ENCODE measurements at regions not wholly inside any gene's neighbourhood (a gene's known extent, or its start where the extent isn't known, plus 50 kb on each side); places are given as distances from the start of the nearest gene placed in this dataset.

DNA sequence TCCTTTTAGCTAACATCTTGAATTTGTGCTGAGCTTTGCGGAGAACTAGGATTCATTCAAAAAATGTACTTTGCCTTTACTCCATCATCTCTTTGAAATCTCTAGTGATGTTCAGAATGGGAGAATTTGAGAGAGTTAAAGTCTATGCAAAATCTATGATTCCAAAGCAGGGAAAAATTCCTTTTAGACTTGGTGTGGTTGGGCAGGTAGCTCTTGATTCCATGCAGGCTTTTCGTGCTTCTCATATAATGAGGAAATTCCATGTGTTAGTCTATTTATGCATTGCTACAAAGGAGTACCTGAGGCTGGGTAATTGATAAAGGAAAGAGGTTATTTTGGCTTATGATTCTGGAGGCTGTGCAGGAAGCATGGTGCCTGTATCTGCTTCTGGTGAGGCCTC is 258.9 kb upstream of the EPHA4 start:
- WGBS (ENCODE audit: insufficient coverage, low coverage, missing lambda C conversion rate): 0% methylated on average over 2 of the region's 2 CpGs
- no peaks in the 10 kb centered on the region for H3K79me2 ChIP-seq (ENCODE audit: control insufficient read depth, insufficient read depth, low read length)
- H3K4me2 ChIP-seq (ENCODE audit: insufficient read depth, low read length): no peak overlapping the region
- intact Hi-C loops (cut with micrococcal nuclease): no loop called here
- H4K20me1 ChIP-seq (replicated peaks; ENCODE audit: control insufficient read depth, insufficient read depth, low read length): no peaks in the 10 kb centered on the region
- ATAC-seq: no peak
- ChIA-PET CTCF (ENCODE audit: low intra/inter-chr PET ratio) (no interaction called here), POLR2A (no interaction called here)
- H3K4me3 ChIP-seq: no peak overlapping the region
- no peaks in the 10 kb centered on the region for H3K4me1 ChIP-seq (replicated peaks in 1 of 2; ENCODE audit: control insufficient read depth in 2 of 2, insufficient read depth in 2 of 2, low read length in 2 of 2)
- DNase-seq (ENCODE audit: extremely low read depth in 1 of 4, low spot score in 3 of 4): no peak
- no peak for FAIRE-seq
- no peak overlapping the region for H3K27ac ChIP-seq (ENCODE audit: extremely low read depth, low read depth, low read length)
- no TSS peak for BruUV-seq (replicated peaks)
- no peak overlapping the region for H3K9ac ChIP-seq (ENCODE audit: insufficient read depth in 1 of 2, low read depth in 2 of 2, low read length in 2 of 2)
- no peak overlapping the region for H2AFZ ChIP-seq (ENCODE audit: low read depth, low read length)
- no peaks in the 10 kb centered on the region for H3K27me3 ChIP-seq (ENCODE audit: control insufficient read depth in 2 of 2, insufficient read depth in 2 of 2, low read length in 2 of 2)
- in situ Hi-C loops (cut with MboI): no loop called here
- no peaks in the 10 kb centered on the region for H3K36me3 ChIP-seq (ENCODE audit: control insufficient read depth, insufficient read depth, low read length)
- H3K9me1 ChIP-seq (ENCODE audit: control insufficient read depth, insufficient read depth, low read length): no peaks in the 10 kb centered on the region
- TF ChIP-seq RBM15 (IDR thresholded peaks at IDR 0.05; ENCODE audit: insufficient read depth, low read length) (no peak), TCF7 (IDR thresholded peaks at IDR 0.05; ENCODE audit: borderline replicate concordance) (no peak), NFIC (IDR thresholded peaks at IDR 0.05) (no peak), TAF15 (IDR thresholded peaks at IDR 0.05; ENCODE audit: low read depth, low read length) (no peak), ZNF311 (CRISPR knock-in tag; IDR thresholded peaks at IDR 0.05) (no peak), ZNF77 (CRISPR knock-in tag; IDR thresholded peaks at IDR 0.05) (no peak), XRCC4 (IDR thresholded peaks at IDR 0.05; ENCODE audit: extremely low read depth, insufficient read depth, insufficient read length) (no peak), LEF1 (IDR thresholded peaks at IDR 0.05) (no peak), SMARCB1 (IDR thresholded peaks at IDR 0.05; ENCODE audit: insufficient read length, low read depth) (no peak), PYGO2 (tag; IDR thresholded peaks at IDR 0.05) (no peak), ZFX (CRISPR knock-in tag; IDR thresholded peaks at IDR 0.05) (no peak), ILK (tag; IDR thresholded peaks at IDR 0.05; ENCODE audit: borderline replicate concordance, low read depth) (no peak)
- H3K9me3 ChIP-seq (replicated peaks; ENCODE audit: control insufficient read depth, insufficient read depth, low read depth, low read length): no peaks in the 10 kb centered on the region

Measured in K562 (cell line).